ENCODE measurements at regions not wholly inside any gene's neighbourhood (a gene's known extent, or its start where the extent isn't known, plus 50 kb on each side); places are given as distances from the start of the nearest gene placed in this dataset.

DNA sequence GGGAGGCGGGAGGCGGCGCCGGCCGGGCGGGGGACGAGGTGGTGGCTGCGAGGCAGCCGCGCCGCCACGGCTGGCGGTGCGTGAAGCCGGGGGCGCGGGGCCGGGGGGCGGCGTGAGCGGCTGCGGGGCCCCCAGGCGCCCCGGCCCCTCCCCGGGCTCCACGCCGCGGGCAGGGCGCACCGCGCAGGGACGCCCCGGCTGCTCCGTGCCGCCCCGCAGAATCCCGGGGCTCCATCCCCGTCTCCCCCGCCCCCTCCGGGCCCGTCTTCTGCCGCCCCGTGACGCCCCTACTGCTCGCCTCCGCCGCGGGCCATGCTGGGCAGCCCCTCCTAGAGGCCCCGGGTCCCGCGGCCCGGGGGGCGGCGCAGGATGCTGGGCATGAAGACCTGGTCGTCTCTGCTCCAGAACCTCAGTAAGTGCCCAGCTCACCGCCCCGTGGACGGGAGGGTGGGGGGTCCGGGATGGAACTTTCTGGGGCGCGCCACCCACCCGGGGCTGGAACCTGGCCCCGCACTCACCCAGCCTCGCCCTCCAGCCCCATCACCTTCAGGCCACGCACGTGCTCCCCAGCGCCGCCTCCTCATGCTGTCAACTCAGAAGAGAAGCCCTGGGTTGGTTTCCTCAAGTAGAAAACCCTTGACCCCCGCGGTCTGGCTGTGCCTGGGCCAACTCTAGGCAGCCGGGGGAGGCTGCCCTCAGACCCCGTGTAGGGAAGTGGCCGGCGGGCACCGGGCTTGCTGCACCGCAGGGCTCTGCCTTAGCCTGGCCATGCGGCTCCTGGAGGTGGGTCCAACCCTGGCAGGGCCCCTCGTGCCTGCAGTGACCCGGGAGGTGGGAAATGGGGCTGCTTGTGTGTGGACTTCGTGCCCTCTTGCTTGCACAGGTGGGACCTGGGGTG is 150.2 kb upstream of the GSE1 start:
- Mint-ChIP-seq H3K36me3 (ENCODE audit: low read depth) (peaks cover 4% of the 10 kb centered on the region), H3K27ac (peak overlapping the region; percentile 91 to 99 (median 95)), H3K4me1 (peaks cover 59% of the 10 kb centered on the region), H3K4me3 (peak overlapping the region; percentile 34 to 70 (median 62)), H3K27me3 (ENCODE audit: low read depth) (peaks cover 17% of the 10 kb centered on the region), H3K9me3 (no peaks in the 10 kb centered on the region)
- TF ChIP-seq CTCF (IDR thresholded peaks at IDR 0.05; ENCODE audit: unreplicated experiment in 3 of 3): no peak

- peaks cover 58% of the 10 kb centered on the region for H3K4me1 Mint-ChIP-seq
- peaks cover 17% of the 10 kb centered on the region for H3K27me3 Mint-ChIP-seq (ENCODE audit: low read depth)
- H3K27ac Mint-ChIP-seq: peak overlapping the region; percentile 7 to 67 (median 25)
- no peaks in the 10 kb centered on the region for H3K9me3 Mint-ChIP-seq
- peaks cover 4% of the 10 kb centered on the region for H3K36me3 Mint-ChIP-seq (ENCODE audit: low read depth)
- peak overlapping the region; percentile 52 to 70 (median 58) for H3K4me3 Mint-ChIP-seq
- no peak for TF ChIP-seq CTCF (IDR thresholded peaks at IDR 0.05; ENCODE audit: unreplicated experiment in 3 of 3)
These were observed 149.3 kb upstream of the GSE1 start for GRCh38 chr16:85463672-85464382.

DNA sequence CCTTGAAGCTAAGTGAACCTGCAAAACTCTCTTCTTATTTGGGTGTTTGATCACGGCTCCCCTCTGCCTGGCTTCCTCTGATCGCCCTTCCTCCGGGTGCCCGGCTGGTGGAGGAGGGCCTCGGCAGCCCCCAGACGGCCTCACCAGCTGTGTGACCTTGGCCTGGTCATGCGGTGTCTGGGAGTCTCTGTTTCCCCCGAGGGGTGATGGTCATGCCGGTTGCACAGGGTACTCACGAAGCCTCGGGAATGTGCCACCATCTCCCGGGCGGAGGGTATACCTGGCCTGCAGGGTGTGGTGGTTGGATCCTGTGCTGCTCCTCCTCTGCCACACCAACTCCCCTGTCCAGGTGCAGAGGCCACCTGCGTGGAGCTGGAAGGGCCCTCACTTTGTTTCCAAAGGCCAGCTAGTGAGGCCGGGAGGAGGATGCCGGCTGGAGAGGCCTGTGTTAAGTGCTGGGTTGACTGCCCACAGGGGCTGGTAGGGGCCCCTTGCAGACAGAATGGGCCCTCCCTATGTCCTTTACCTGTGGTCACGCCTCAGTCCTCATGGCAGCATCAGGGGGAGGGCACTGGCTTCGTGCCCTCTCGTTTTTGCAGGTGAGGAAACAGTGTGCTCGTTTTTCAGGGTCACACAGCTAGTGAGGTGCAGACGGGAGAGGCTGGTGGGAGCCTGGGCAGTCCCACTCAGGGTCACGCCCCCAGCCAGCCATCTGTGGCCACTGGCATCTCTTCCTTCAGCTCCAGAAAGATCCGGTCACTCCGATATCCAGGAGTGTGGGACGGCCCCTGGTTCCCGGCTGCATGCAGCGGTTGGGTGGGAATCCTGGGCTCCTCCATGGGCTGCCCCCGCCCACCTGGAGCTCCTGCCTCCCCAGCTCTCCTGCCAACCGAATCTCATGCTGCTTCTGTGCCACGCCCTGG is 148.5 kb upstream of the GSE1 start:
- Mint-ChIP-seq H3K36me3 (ENCODE audit: low read depth) (peaks cover 4% of the 10 kb centered on the region), H3K27me3 (ENCODE audit: low read depth) (peaks cover 17% of the 10 kb centered on the region), H3K9me3 (no peaks in the 10 kb centered on the region), H3K4me1 (peaks cover 50% of the 10 kb centered on the region), H3K4me3 (peak overlapping the region; percentile 52 to 70 (median 58)), H3K27ac (peak overlapping the region; percentile 7 to 67 (median 25))
- TF ChIP-seq CTCF (IDR thresholded peaks at IDR 0.05; ENCODE audit: unreplicated experiment in 3 of 3): no peak

GRCh38 chr16:85465328-85466303 is 147.5 kb upstream of the GSE1 start:
- Mint-ChIP-seq H3K27ac (peak overlapping the region; percentile 1 to 45 (median 4)), H3K9me3 (no peaks in the 10 kb centered on the region), H3K4me1 (peaks cover 40% of the 10 kb centered on the region), H3K4me3 (peak overlapping the region; percentile 37 to 60 (median 53)), H3K36me3 (ENCODE audit: low read depth) (peaks cover 4% of the 10 kb centered on the region), H3K27me3 (ENCODE audit: low read depth) (peaks cover 17% of the 10 kb centered on the region)
- TF ChIP-seq CTCF (IDR thresholded peaks at IDR 0.05; ENCODE audit: unreplicated experiment in 3 of 3): no peak

DNA sequence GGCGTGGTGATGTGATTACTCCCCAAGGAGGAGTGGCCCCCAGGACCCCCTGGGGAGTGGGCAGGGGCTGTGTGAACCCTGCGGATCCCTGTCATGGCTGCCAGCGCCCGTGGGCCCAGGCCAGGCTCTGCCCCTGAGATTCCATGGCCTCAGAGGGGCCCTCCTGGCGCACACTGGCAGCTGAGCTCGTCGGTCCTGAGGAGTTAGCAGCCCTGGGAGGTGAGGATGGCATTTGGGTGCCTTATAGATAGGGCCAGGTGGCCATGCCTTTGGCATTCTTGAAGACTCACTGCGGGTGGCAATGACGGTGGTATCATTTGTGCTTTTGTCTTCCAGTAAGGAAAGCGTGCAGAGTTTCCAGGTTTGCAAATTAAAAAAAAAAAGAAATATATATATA is 146.8 kb upstream of the GSE1 start:
- H3K9me3 Mint-ChIP-seq: no peaks in the 10 kb centered on the region
- H3K27me3 Mint-ChIP-seq (ENCODE audit: low read depth): peaks cover 17% of the 10 kb centered on the region
- peaks cover 4% of the 10 kb centered on the region for H3K36me3 Mint-ChIP-seq (ENCODE audit: low read depth)
- H3K27ac Mint-ChIP-seq: no peak overlapping the region
- peaks cover 36% of the 10 kb centered on the region for H3K4me1 Mint-ChIP-seq
- TF ChIP-seq CTCF (IDR thresholded peaks at IDR 0.05; ENCODE audit: unreplicated experiment in 3 of 3): no peak
- H3K4me3 Mint-ChIP-seq: no peak overlapping the region

Data from nephron (organoid).